ENCODE measurements at regions not wholly inside any gene's neighbourhood (a gene's known extent, or its start where the extent isn't known, plus 50 kb on each side); places are given as distances from the start of the nearest gene placed in this dataset.

DNA sequence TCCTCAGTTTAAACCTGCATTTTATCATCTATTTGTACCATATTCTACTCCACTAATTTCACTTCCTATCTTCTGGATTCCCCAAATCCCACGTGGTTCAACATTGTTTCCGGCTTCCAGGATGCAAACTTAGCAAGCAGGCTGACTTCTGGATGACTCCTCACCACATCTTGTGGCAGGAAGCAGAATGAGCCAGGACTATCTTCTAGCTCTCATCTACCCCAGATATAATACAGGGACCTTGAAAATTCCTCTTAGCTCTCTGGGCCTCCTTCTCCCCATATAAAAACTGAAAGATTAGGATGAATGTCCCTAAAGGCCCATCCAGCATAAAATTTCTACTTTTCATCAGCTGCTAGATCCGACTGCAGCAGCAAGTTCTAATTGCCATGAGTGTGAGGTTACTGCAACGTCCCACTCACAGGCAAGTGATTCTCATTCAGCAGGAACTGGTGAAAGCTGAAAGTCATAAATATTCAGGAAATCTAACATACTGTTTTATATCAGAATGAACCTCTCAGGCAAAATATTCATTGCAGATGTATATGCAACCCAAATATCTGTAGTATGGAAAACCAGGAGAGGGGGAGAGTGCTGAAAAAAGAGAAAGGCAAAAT is 93.4 kb downstream of the KCTD12 start:
- 86% methylated on average over 4 of the region's 4 CpGs; no CpG with 5 or more reads in 1 of the 2 experiments for WGBS, 2 experiments (ENCODE audit: extremely low coverage in 1 of 2, insufficient coverage in 1 of 2, insufficient read length in 1 of 2, insufficient replicate concordance in 2 of 2, low coverage in 1 of 2, low lambda C conversion rate in 2 of 2, missing lambda C conversion rate in 1 of 2)
- H3K4me2 ChIP-seq (ENCODE audit: insufficient read depth in 1 of 2, low read depth in 2 of 2, low read length in 2 of 2): no peak overlapping the region
- CTCF ChIA-PET (ENCODE audit: partially characterized antibody): interaction anchor here (0.6 kb wide), 1 partner anchor 22 kb away, joined by 3 read pairs; no protein-coding TSS in a partner anchor
- H3K27me3 ChIP-seq (replicated peaks in 1 of 4; ENCODE audit: control insufficient read depth in 3 of 4, extremely low read depth in 1 of 4, insufficient read depth in 3 of 4, low read length in 3 of 4): no peaks in the 10 kb centered on the region
- peak overlapping the region in 1 of 4 experiments; percentile 34; a peak in 1 of 7 replicates for H3K9ac ChIP-seq (replicated peaks in 1 of 4; ENCODE audit: extremely low read depth in 1 of 4, low read depth in 3 of 4, low read length in 3 of 4)
- no peak for DNase-seq (ENCODE audit: low read depth in 1 of 2, low spot score in 2 of 2)
- no peaks in the 10 kb centered on the region for H4K20me1 ChIP-seq (replicated peaks in 1 of 2; ENCODE audit: control insufficient read depth in 1 of 2, insufficient read depth in 2 of 2, low read length in 2 of 2)
- no peaks in the 10 kb centered on the region for H3K9me3 ChIP-seq (ENCODE audit: insufficient read depth in 2 of 2, low read depth in 1 of 2, low read length in 1 of 2)
- H3K4ac ChIP-seq (replicated peaks; ENCODE audit: insufficient read length, low read depth, low read length): no peak overlapping the region
- no peaks in the 10 kb centered on the region for H3K79me2 ChIP-seq (ENCODE audit: control insufficient read depth in 1 of 2, insufficient read depth in 2 of 2, low read length in 2 of 2)
- no peak overlapping the region for H3K56ac ChIP-seq (replicated peaks; ENCODE audit: insufficient read length, low read depth, low read length)
- H3K27ac ChIP-seq (ENCODE audit: low read depth, low read length): no peak overlapping the region
- H2AFZ ChIP-seq (ENCODE audit: low read length): no peak overlapping the region
- H2AK5ac ChIP-seq (ENCODE audit: low read depth, low read length): no peak overlapping the region
- H2BK12ac ChIP-seq (ENCODE audit: low read depth, low read length): no peak overlapping the region
- no peak overlapping the region for H2BK20ac ChIP-seq (ENCODE audit: low read length)
- H3K14ac ChIP-seq (ENCODE audit: insufficient read length): no peak overlapping the region
- no peak overlapping the region for H4K8ac ChIP-seq (ENCODE audit: extremely low read depth, insufficient read depth, low read length)
- no peak for FAIRE-seq
- no peak overlapping the region for H4K5ac ChIP-seq (ENCODE audit: insufficient read length, low read depth, low read length)
- POLR2A ChIA-PET (ENCODE audit: partially characterized antibody): no interaction called here
- no peaks in the 10 kb centered on the region for H3K23me2 ChIP-seq (ENCODE audit: low read depth, low read length)
- peaks cover 0 to 4% (median 2%) of the 10 kb centered on the region in 4 experiments; a peak in 2 of 7 replicates for H3K4me1 ChIP-seq (replicated peaks in 1 of 4; ENCODE audit: control insufficient read depth in 3 of 4, insufficient read depth in 4 of 4, low read length in 3 of 4)
- H3K23ac ChIP-seq (ENCODE audit: insufficient read length): no peak overlapping the region
- H3K4me3 ChIP-seq (ENCODE audit: extremely low read depth in 1 of 4, insufficient read depth in 2 of 4, low read depth in 3 of 4, low read length in 4 of 4): no peak overlapping the region
- no peaks in the 10 kb centered on the region for H3K79me1 ChIP-seq (ENCODE audit: low read depth, low read length)
- H3K18ac ChIP-seq (ENCODE audit: extremely low read depth, low read length): no peak overlapping the region
- H2BK120ac ChIP-seq (replicated peaks; ENCODE audit: low read depth, low read length): no peak overlapping the region
- no peak for TF ChIP-seq GTF2F1 (IDR thresholded peaks at IDR 0.05; ENCODE audit: borderline replicate concordance, low read depth, low read length)
- TF ChIP-seq EGR1 (IDR thresholded peaks at IDR 0.05; ENCODE audit: borderline replicate concordance, low read depth, low read length): no peak
- TF ChIP-seq, protein P1, sequence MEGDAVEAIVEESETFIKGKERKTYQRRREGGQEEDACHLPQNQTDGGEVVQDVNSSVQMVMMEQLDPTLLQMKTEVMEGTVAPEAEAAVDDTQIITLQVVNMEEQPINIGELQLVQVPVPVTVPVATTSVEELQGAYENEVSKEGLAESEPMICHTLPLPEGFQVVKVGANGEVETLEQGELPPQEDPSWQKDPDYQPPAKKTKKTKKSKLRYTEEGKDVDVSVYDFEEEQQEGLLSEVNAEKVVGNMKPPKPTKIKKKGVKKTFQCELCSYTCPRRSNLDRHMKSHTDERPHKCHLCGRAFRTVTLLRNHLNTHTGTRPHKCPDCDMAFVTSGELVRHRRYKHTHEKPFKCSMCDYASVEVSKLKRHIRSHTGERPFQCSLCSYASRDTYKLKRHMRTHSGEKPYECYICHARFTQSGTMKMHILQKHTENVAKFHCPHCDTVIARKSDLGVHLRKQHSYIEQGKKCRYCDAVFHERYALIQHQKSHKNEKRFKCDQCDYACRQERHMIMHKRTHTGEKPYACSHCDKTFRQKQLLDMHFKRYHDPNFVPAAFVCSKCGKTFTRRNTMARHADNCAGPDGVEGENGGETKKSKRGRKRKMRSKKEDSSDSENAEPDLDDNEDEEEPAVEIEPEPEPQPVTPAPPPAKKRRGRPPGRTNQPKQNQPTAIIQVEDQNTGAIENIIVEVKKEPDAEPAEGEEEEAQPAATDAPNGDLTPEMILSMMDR (IDR thresholded peaks at IDR 0.05; ENCODE audit: control extremely low read depth in 1 of 3, insufficient read depth in 1 of 3, low read depth in 1 of 3, low read length in 3 of 3): no peak
- no peak for TF ChIP-seq RAD21 (IDR thresholded peaks at IDR 0.05 in 1 of 2, conservative IDR thresholded peaks at IDR 0.05 in 1 of 2; ENCODE audit: low read depth in 2 of 2, low read length in 2 of 2)
- TF ChIP-seq RXRA (IDR thresholded peaks at IDR 0.05; ENCODE audit: insufficient read depth, low read depth, low read length): no peak
- no peak for TF ChIP-seq MAFK (IDR thresholded peaks at IDR 0.05; ENCODE audit: low read depth, low read length)
- TF ChIP-seq SRF (IDR thresholded peaks at IDR 0.05; ENCODE audit: low read depth, low read length): no peak
- no peak for TF ChIP-seq SUZ12 (IDR thresholded peaks at IDR 0.05; ENCODE audit: low read length)
- TF ChIP-seq SIX5 (IDR thresholded peaks at IDR 0.05; ENCODE audit: low read depth, low read length): no peak
- no peak for TF ChIP-seq ASH2L (IDR thresholded peaks at IDR 0.05; ENCODE audit: low read length)
- H4K91ac ChIP-seq (replicated peaks; ENCODE audit: insufficient read length, low read length): no peak overlapping the region
- no peak overlapping the region for H2BK15ac ChIP-seq (ENCODE audit: low read length)
- H3K36me3 ChIP-seq (ENCODE audit: control insufficient read depth in 2 of 4, insufficient read depth in 4 of 4, low read length in 3 of 4): no peaks in the 10 kb centered on the region
- H2BK5ac ChIP-seq (ENCODE audit: low read depth, low read length): no peak overlapping the region

Data from H1 (cell line).